ENCODE measurements at regions not wholly inside any gene's neighbourhood (a gene's known extent, or its start where the extent isn't known, plus 50 kb on each side); places are given as distances from the start of the nearest gene placed in this dataset.
A peak's percentile ranks its signal among the peaks of the same experiment; 100 is the strongest.
"Not testable (repeated sequence)": the region's sequence is repeated elsewhere in the genome, so short reads cannot be mapped to it uniquely, and the experiment has no call there.

DNA sequence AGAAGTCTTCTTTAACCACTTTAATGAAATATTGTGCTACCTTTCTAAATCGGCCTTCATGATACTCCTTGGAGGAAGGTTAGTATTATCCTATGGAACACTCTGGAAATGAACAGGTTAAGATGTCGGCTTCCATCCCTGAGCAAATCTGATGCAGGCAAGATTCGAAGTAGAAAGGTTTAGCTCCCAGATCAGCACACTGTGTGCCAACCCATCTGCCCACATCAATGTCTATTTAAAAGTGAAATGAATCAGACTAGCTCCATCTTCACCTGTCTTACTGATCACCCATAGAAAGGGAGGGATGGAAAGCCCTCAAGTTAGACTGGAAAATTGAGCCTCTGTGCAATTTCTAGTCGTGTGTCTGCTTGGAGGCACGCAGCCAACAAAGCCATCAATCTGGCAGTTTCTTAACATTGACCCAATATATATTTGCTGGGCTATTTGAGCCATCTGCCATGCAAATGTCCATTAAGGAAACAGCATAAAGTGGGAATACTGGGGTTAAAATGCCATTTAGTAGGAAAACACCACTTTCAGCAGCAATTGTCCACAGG lies 506.1 kb downstream of the RMST start:
- DNase-seq (ENCODE audit: low read depth in 4 of 4, low spot score in 3 of 4), result no peak

DNA sequence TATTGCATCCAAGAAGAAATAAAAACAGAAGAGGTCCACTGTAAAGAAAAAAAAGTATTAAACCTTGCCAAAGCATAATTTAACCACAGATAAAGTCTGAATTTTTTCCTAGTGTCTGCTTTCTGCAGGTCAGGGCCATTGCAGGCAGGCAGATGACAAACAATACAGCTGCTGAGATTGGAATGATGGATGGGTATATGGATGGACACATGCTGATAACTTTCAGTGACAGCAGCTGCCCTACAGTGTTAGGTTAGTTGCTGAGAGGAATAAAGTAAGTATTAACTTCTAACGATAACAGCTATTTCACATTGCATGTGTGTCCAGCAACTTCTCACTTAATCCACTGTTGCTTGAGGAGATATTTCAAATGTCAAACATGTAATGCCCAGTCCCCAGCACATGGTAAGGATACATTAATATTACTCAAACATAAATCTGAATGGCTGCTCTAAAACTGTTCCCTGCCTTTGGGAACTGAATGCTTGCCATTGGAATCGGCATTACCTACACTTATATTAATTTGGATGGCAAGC lies 515.3 kb downstream of the RMST start:
- DNase-seq (ENCODE audit: low read depth in 4 of 4, low spot score in 3 of 4), result no peak

DNA sequence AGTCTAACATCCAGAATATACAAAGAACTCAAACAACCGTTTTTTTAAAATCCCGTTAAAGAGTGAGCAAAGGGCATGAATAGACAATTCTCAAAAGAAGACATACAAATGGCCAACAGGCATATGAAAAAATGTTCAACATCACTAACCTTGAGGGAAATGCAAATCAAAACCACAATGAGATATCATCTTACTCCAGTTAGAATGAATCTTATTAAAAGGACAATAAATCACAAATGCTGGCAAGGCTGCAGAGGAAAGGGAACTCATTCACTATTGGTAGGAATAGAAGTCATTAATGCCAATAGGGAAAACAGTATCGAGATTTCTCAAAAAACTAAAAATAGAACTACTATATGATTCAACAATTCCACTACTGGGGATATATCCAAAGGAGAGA lies 520.1 kb downstream of the RMST start:
- no peak for DNase-seq (ENCODE audit: low read depth in 4 of 4, low spot score in 3 of 4)

GRCh38 chr12:97983796-97984195 lies 521.2 kb downstream of the RMST start:
- DNase-seq (ENCODE audit: low read depth in 4 of 4, low spot score in 3 of 4), result no peak

- DNase-seq (ENCODE audit: low read depth in 4 of 4, low spot score in 3 of 4), result no peak
Observed at GRCh38 chr12:97984436-97984835, 521.8 kb downstream of the RMST start.

GRCh38 chr12:97984974-97985580 lies 522.5 kb downstream of the RMST start:
- no peak for DNase-seq (ENCODE audit: low read depth in 4 of 4, low spot score in 3 of 4)

DNA sequence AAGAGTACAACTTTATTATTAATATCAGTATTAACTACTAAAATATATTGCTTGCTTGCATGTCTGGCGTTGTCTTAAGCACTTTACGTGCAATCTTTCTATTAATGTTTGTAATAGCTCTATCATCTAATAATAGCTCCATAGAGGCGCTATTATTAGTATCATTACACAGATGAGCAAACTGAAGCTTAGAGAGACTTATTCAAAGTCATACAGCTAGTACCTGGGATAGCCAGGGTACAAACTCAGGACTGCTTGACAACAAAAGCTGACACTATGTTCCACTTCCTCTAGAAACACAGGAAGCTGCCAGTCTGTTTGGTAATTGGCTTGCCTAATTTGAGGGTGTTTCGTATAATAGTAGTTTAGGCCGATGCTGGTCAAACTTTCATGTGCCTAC lies 523.2 kb downstream of the RMST start:
- no peak for DNase-seq (ENCODE audit: low read depth in 4 of 4, low spot score in 3 of 4)

DNA sequence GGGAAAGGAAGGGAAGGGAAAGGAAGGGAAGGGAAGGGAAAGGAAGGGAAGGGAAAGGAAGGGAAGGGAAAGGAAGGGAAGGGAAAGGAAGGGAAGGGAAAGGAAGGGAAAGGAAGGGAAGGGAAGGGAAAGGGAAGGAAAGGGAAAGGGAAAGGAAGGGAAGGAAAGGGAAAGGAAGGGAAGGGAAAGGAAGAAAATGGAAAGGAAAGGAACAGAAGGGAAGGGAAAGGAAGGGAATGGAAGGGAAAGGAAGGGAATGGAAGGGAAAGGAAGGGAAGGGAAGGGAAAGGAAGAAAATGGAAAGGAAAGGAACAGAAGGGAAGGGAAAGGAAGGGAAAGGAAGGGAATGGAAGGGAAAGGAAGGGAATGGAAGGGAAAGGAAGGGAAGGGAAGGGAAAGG lies 526.0 kb downstream of the RMST start:
- not testable (repeated sequence) for DNase-seq (ENCODE audit: low read depth in 4 of 4, low spot score in 3 of 4)

GRCh38 chr12:97989366-97989940 lies 525.9 kb upstream of the TMPO start:
- no peak for DNase-seq (ENCODE audit: low read depth in 4 of 4, low spot score in 3 of 4)

GRCh38 chr12:97994746-97995484 lies 520.5 kb upstream of the TMPO start:
- no peak for DNase-seq (ENCODE audit: low read depth in 4 of 4, low spot score in 3 of 4)

- no peak for DNase-seq (ENCODE audit: low read depth in 4 of 4, low spot score in 3 of 4)
Observed at GRCh38 chr12:97995559-97995958, 519.8 kb upstream of the TMPO start.

DNA sequence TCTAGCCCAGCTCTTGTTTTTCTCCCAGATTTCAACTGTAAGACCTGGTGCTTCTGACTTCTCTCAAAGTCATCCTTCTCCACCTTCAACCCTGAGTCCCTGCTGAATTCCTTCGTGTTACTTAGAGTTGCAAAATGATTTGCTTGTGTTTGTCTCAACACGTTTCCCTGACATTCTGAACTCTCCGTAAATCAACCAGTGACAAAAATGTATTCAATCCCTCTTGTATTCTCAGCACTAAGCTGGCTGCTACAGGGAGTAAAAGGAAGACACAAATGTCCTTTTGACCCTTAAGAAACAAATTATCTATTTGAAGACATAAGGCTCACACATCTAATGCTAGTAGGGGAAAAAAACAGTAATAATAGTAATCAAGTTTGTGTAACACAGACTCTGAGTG lies 514.0 kb upstream of the TMPO start:
- DNase-seq (ENCODE audit: low read depth in 4 of 4, low spot score in 3 of 4), result no peak

- peak in 3 of 4 donors; percentile 19 to 36 (median 24) for DNase-seq (ENCODE audit: low read depth in 4 of 4, low spot score in 3 of 4)
Observed at GRCh38 chr12:98002887-98003493, 512.4 kb upstream of the TMPO start.

GRCh38 chr12:98007963-98008362 lies 507.4 kb upstream of the TMPO start:
- no peak for DNase-seq (ENCODE audit: low read depth in 4 of 4, low spot score in 3 of 4)

DNA sequence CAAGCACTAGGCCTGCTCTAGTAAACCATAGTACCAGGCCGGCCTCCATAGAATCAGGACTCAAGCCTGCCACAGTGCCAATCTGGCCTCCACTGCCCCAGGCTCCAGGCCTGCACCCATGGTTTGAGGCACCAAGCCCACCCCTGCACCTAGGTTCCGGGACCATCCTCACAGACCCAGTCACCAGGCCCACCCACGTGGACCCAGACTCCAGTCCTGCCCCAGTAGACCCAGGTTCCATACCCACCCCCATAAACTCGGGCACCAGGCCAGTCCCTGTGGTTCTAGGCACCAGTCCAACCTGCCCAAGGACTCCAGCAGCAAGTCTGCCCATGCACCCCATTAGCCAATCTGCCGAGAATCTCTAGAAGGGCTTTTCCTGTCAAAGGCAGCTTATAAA lies 501.8 kb upstream of the TMPO start:
- no peak for DNase-seq (ENCODE audit: low read depth in 4 of 4, low spot score in 3 of 4)

DNA sequence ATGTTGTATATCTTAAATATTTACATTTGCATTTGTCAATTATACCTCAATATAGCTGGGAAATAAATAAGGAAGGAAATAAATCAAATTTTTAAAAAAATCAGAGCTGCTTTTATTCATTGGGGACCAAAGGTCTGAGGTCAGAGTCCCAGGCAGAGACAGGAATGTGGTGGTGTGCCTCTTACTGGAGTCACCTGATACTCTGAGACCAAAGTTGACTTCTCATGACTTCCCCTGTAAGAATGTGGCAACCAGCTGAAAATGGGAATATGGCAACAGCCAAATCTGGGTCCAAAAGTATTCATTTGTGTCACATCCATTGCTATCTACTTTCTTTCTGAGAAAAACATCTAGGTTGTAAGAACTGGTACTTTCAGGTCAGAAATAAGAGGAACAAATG lies 496.6 kb upstream of the TMPO start:
- no peak for DNase-seq (ENCODE audit: low read depth in 4 of 4, low spot score in 3 of 4)

GRCh38 chr12:98020376-98020775 lies 495.0 kb upstream of the TMPO start:
- no peak for DNase-seq (ENCODE audit: low read depth in 4 of 4, low spot score in 3 of 4)

DNA sequence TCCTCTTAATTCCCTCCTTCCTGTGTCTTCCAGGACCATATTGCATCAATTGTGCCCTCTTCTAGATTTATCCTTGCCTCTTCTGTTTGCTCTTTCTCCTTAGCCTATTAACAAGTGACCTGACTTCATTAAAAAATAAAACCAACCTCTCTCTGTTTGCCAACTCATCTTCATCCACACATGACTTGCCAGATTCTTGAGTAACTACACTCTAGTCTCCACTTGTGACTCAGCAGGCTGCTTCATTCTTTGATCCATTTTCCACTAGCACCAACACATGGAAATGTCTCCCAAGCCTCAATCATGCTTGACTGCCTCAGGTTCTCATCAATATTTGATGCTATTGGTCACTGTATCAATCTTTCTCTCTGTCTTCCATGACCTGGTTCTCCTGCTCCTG lies 492.4 kb upstream of the TMPO start:
- DNase-seq (ENCODE audit: low read depth in 4 of 4, low spot score in 3 of 4), result no peak

GRCh38 chr12:98037401-98038140 lies 477.8 kb upstream of the TMPO start:
- no peak for DNase-seq (ENCODE audit: low read depth in 4 of 4, low spot score in 3 of 4)

DNA sequence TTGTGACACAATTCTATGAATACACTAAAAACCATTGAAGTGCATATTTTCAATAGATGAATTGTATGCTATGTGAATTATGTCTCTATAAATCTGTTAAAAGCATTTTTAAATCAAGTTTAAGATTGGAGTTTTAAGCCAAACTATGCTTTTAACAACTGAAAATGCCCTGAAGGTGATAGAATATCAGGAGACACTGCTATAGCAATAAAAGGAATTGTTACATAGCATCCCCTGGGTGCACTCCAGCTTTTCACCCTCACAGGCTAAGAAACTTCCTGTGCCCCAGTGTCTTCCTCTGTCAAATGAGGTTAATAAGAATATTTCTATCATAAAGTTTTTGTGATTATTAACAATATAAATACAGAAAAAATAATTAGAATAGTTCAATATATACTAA lies 472.7 kb upstream of the TMPO start:
- no peak for DNase-seq (ENCODE audit: low read depth in 4 of 4, low spot score in 3 of 4)

DNA sequence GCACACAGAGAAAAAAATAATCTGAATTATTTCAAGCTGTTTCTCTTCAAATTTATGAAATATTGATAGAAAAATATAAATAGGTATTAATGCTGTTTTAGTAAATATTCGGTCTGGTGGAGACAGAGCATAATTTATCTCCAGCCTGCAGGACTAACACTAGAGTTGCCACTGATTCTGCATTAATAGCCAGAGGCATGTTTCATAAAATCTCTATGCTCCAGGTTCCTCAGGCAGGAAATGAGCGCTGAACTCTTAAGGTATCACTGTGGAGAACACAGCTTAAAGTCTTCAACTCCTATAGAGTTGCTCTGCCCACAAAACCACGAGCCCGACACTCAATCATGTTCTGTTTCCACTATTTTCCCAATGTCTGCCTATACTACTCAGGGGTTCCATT lies 470.0 kb upstream of the TMPO start:
- DNase-seq (ENCODE audit: low read depth in 4 of 4, low spot score in 3 of 4), result no peak
